HEK293 (cell line): ENCODE measurements at regions not wholly inside any gene's neighbourhood (a gene's known extent, or its start where the extent isn't known, plus 50 kb on each side); places are given as distances from the start of the nearest gene placed in this dataset.

ENCODE experiments used
- CTCF ChIA-PET: fragments of 350-600 bp; formaldehyde crosslinking; extraction: SDS; loops from one replicate; lab custom pipeline; 2021; ENCODE audit warnings: antibody characterized with exemption; lab: Yijun Ruan, JAX
- POLR2A ChIA-PET: fragments of 300-600 bp; formaldehyde crosslinking; extraction: SDS; loops from one replicate; lab custom pipeline; 2020; ENCODE audit warnings: antibody characterized with exemption, inconsistent platforms; lab: Yijun Ruan, JAX
- H3K27ac ChIP-seq: fragments of 200-500 bp; sonication (Bioruptor generic); 2 replicates; pipeline ENCODE4 v1.5.1; 2014; ENCODE audit warnings: low read depth, low read length, control low read depth, inconsistent platforms; ENCODE audit errors: extremely low read depth
- H3K36me3 ChIP-seq, 2 experiments: fragments of 200-500 bp in 1 of 2; sonication (Bioruptor generic) in 1 of 2; 1 replicate in 1 of 2; 2 replicates in 1 of 2; pipeline ENCODE4 v1.5.1; 2014 to 2017; ENCODE audit warnings: inconsistent platforms in 2 of 2, low read length in 2 of 2; ENCODE audit not compliant: control insufficient read depth in 2 of 2, insufficient read depth in 1 of 2
- H3K4me1 ChIP-seq: fragments of 200-500 bp; sonication (Bioruptor generic); 2 replicates; pipeline ENCODE4 v1.5.1; 2014; ENCODE audit warnings: mild to moderate bottlenecking, low read length, inconsistent platforms; ENCODE audit not compliant: control insufficient read depth, insufficient read depth
- H3K4me3 ChIP-seq: 2 replicates; pipeline ENCODE4 v1.5.1; 2011; ENCODE audit warnings: low read depth, mild to moderate bottlenecking, control low read depth, low read length, moderate library complexity
- H3K9me3 ChIP-seq: fragments of 200-500 bp; sonication (Bioruptor generic); 2 replicates; pipeline ENCODE4 v1.5.1; 2014; ENCODE audit warnings: low read depth, low read length, inconsistent platforms; ENCODE audit not compliant: control insufficient read depth, insufficient read depth
- GLI2 ChIP-seq: fragments of 450-650 bp; formaldehyde crosslinking; IDR thresholded peaks from 2 replicates; pipeline ENCODE4; 2017; ENCODE audit warnings: missing biosample characterization, missing genetic modification characterization, low read depth, borderline replicate concordance
- HIC1 ChIP-seq: fragments of 450-650 bp; formaldehyde crosslinking; IDR thresholded peaks from 2 replicates; pipeline ENCODE4 v1.5.1; 2016; ENCODE audit warnings: missing biosample characterization, missing genetic modification characterization
- MEIS1 ChIP-seq: sonication (generic); formaldehyde crosslinking; IDR thresholded peaks from 2 replicates; pipeline ENCODE4 v1.8.1; 2022; ENCODE audit warnings: missing genetic modification reagents, mild to moderate bottlenecking, borderline replicate concordance
- PRDM2 ChIP-seq: fragments of 450-650 bp; formaldehyde crosslinking; IDR thresholded peaks from 2 replicates; pipeline ENCODE4 v1.5.1; 2016; ENCODE audit warnings: missing biosample characterization, missing genetic modification characterization, borderline replicate concordance
- ZBTB17 ChIP-seq: fragments of 450-650 bp; formaldehyde crosslinking; IDR thresholded peaks from 2 replicates; pipeline ENCODE4 v1.5.1; 2016; ENCODE audit warnings: missing biosample characterization, missing genetic modification characterization
- ZFP3 ChIP-seq: fragments of 450-650 bp; formaldehyde crosslinking; IDR thresholded peaks from 2 replicates; pipeline ENCODE4 v1.5.1; 2016; ENCODE audit warnings: low read depth, missing biosample characterization, missing genetic modification characterization
- ZNF138 ChIP-seq: fragments of 450-650 bp; formaldehyde crosslinking; IDR thresholded peaks from 2 replicates; pipeline ENCODE4 v1.5.1; 2016; ENCODE audit warnings: missing biosample characterization, missing genetic modification characterization, borderline replicate concordance
- ZNF175 ChIP-seq: fragments of 450-650 bp; formaldehyde crosslinking; IDR thresholded peaks from 2 replicates; pipeline ENCODE4 v1.5.1; 2016; ENCODE audit warnings: missing biosample characterization, missing genetic modification characterization
- ZNF18 ChIP-seq: fragments of 450-650 bp; formaldehyde crosslinking; IDR thresholded peaks from 2 replicates; pipeline ENCODE4 v1.5.1; 2016; ENCODE audit warnings: missing biosample characterization, missing genetic modification characterization
- ZNF449 ChIP-seq: fragments of 450-650 bp; formaldehyde crosslinking; IDR thresholded peaks from 2 replicates; pipeline ENCODE4 v1.5.1; 2017; ENCODE audit warnings: missing biosample characterization, mild to moderate bottlenecking, missing genetic modification characterization, moderate library complexity
- ZNF513 ChIP-seq: fragments of 450-650 bp; IDR thresholded peaks from 2 replicates; pipeline ENCODE4 v1.5.1; 2018; ENCODE audit warnings: missing biosample characterization, missing genetic modification characterization
- ZNF677 ChIP-seq: fragments of 450-650 bp; IDR thresholded peaks from 2 replicates; pipeline ENCODE4 v1.5.0; 2018; ENCODE audit warnings: missing biosample characterization, mild to moderate bottlenecking, missing genetic modification characterization, moderate library complexity
- ZNF768 ChIP-seq: fragments of 450-650 bp; formaldehyde crosslinking; IDR thresholded peaks from 2 replicates; pipeline ENCODE4 v1.5.1; 2018; ENCODE audit warnings: missing biosample characterization, mild to moderate bottlenecking, missing genetic modification characterization
- ZSCAN30 ChIP-seq: fragments of 450-650 bp; IDR thresholded peaks from 2 replicates; pipeline ENCODE4 v1.5.1; 2018; ENCODE audit warnings: missing biosample characterization, mild to moderate bottlenecking, missing genetic modification characterization, moderate library complexity

GRCh38 chr18:37661478-37661877 lies 95.9 kb upstream of the CELF4 start:
- H3K4me3 ChIP-seq = no peak overlapping the region
- no peaks in the 10 kb centered on the region for H3K9me3 ChIP-seq
- TF ChIP-seq GLI2 (tag by site-specific recombination) (no peak), ZFP3 (tag by site-specific recombination) (no peak), ZSCAN30 (no peak), ZNF768 (no peak), HIC1 (tag by site-specific recombination) (no peak), ZNF449 (tag by site-specific recombination) (no peak), ZNF677 (no peak), ZNF175 (no peak), ZBTB17 (tag by site-specific recombination) (no peak), ZNF138 (no peak), ZNF18 (no peak), MEIS1 (no peak), ZNF513 (tag by site-specific recombination) (no peak), PRDM2 (no peak)
- no peaks in the 10 kb centered on the region for H3K4me1 ChIP-seq
- no peak overlapping the region for H3K27ac ChIP-seq
- H3K36me3 ChIP-seq = no peaks in the 10 kb centered on the region
- ChIA-PET CTCF (interaction anchor here (0.7 kb wide), 1 partner anchor 155 kb away, joined by 3 read pairs; no protein-coding TSS in a partner anchor), POLR2A (no interaction called here)
